HG03558 (cell line): ENCODE measurements at regions not wholly inside any gene's neighbourhood (a gene's known extent, or its start where the extent isn't known, plus 50 kb on each side); places are given as distances from the start of the nearest gene placed in this dataset.

Experiments used
- ATAC-seq: cut with Tn5 transposase; IDR thresholded peaks from one replicate; pipeline ENCODE4 v1.9.1; 2021; ENCODE audit warnings: moderate number of reproducible peaks; ENCODE audit not compliant: unreplicated experiment; ENCODE audit errors: extremely low read depth

DNA sequence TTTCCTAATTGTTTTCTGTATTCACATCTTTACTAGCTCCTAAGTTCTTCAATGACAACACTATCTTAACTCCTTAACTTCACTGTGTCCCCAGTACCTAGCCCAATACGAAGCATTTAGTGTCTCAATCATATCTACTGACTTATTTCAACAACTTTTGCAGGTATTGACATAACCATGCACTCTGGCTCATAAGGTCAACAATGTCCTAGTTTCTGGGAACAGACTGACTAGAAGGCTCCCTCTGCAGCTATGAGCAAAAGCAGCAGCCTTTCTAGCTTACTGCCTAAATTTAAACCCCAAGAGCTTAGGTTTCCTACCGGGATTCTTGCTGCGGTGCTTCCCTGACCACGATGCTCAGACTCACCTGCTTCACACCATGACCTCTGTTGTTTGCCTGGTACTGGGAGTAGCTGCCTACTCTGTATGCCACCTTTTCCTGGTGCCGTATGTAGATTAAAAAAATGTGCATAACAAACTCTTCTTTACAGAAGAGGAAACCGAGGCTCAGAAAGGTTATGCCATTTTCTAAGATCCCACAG is 767.7 kb downstream of the TUSC7 start:
- no peak for ATAC-seq

DNA sequence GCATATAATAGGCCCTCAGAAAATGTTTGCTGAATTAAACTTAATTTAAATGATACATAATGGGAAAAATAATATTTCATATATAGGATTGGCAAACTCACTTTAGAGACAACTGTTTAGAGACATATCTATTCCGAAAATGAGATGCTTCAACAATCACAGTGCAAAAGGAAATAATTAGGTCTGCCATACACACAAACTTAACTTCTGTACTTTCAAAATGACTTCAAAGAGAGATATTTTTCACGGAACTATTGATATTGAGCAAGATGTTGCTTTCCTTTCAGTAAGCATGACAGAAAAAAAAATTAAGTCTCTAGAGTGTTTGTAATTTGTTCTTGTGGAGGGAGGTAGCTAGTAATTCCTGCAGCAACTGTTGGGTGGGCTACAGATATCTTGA is 769.5 kb downstream of the TUSC7 start:
- no peak for ATAC-seq

DNA sequence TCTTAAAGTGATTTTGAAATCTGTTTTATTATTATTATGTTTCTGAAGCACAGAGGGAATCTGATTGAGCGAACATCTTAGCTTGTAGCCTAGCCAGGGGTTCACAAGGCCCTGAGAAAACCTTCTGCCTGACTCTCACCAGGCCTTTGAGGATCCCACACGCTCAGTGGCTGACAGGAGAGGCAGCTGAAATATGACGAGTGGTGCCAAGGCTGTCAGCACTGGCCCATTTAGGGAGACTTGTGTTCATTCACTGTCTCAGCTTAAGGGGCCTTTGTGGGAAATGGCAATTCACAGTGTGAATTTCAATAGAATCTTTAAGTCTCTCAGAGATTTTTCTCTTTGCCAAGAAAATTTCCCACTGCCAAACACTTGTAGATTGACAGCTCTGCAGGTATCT is 770.9 kb downstream of the TUSC7 start:
- no peak for ATAC-seq

DNA sequence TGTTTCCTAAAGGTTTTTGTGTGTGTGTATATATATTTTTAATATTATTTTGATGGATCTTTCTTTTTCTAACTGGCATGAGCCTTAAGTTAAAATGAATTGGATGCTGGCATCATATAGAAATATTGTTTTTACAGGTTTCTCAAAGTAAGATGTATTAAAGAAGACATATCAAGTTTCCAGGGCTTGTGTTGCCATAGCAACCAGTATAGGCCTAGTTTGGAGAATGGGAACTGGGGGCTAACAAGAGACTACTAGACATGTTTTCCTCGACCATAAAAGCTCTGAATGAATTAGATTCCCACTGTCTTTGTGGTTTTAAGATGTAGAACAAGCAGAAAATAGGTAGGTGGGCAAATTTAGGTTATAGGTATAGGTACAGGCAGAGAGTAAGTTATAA is 771.4 kb downstream of the TUSC7 start:
- no peak for ATAC-seq

DNA sequence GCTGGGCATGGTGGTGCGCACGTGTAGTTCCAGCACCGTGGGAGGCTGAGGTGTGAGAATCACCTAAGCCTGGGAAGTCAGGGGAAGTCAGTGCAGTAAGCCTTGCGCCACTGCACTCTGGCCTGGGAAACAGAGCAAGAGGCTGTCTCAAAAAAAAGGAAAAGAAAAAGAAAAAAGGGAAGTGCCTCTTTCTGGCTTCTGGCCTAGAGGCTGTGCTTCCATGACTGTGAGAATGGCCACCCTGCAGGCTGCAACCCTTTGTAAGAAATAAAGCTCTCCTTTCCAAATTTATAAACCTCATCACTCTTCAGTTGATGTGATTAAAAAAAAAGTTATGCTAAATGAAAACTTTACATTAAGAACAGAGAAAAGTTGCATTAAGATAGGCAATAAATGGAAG is 774.3 kb downstream of the TUSC7 start:
- no peak for ATAC-seq

DNA sequence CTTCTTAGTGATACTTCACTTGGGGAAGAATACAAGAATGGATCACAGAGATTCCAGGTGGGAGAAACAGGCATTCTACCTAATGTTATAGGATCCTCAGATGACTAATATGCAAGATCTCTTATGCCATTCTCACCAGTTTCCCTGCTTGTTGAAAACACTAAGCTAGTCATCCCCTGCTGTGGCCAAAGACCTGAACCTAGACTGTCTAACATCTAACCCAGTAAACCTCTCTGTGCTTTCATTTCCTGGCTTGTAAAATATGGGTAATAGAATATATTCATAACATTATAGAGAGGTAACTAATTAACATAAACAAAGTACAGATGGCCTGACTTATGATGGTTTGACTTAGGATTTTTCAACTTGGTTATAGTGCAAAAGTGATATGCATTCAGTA is 776.3 kb downstream of the TUSC7 start:
- no peak for ATAC-seq

DNA sequence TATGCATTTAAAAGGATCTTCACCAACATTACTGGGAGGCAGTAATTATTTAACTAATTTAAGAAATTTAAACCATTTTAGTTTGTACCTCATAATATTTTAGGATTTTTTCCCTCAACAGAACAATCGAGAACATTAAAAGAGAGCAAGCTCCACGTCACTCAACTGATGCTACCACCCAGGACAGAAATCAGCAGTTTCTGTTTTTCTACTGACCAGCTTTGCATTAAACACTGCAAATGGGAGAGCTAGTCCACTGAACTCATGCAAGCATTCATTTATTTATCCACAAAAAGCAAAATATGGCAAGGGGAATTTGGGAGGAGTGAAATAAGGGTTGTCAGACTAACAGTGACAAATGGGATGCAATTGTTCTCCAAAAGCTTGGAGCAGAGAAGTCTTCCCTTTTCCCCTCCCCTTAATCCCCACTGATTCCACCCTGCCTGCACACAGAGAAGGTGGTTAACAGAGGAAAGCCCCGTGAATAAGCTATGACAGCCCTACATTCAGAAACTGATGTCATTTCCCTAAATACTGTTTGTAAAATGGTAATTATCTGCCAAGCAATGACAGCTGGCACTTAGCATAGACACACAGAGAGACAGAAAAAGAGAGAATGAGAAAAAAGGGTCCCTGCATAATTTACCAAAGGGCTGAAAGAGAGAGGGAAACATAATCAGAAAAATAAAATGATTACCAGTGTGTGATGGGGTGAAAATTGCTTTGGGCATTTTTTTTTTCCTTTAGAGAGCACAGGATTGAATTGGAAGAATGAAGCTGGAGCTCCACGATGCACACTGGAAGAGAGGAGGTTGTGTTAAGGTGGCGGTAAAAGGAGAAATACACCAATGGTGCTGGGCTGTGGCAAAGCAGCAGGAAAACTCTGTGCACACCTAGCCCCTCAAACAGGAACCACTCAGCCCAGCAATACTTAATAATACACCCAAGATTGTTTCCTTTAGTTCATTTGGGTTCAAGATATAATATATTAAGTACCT is 777.4 kb downstream of the TUSC7 start:
- peak; percentile 42 for ATAC-seq

DNA sequence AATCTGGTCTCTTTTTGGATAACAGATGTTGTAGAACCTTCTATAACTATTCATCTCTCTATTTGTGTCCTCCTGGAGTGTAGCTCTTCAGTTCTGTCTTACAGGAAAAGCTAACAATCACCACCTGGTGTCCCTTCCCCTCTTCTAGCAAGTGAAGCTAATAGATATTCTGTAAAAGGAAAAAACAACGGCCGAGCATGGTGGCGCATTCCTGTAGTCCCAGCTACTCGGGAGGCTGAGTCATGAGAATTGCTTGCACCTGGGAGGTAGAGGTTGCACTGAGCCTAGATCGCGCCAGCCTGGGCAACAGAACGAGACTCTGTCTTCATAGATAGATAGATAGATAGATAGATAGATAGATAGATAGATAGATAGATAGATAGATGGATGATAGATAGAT is 779.4 kb downstream of the TUSC7 start:
- ATAC-seq = no peak

DNA sequence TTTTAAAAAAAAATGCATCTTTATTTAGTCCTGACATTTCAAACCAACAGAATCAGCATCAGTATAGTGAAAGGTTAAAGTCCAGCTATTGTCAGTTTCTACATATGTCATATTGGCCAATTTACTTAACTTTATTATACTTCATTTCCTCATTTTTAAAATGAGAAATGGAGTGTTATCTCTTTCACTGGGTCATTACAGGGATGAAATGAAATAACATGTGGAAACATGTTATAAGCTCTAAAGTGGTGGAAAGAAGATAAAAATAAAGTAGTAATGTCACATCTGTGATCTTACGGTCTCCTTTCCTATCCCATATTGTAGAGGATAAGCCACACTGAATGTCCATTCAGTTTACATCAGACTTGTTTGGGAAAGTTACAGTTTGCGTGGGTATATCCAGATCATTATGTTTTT is 780.1 kb downstream of the TUSC7 start:
- ATAC-seq = no peak

DNA sequence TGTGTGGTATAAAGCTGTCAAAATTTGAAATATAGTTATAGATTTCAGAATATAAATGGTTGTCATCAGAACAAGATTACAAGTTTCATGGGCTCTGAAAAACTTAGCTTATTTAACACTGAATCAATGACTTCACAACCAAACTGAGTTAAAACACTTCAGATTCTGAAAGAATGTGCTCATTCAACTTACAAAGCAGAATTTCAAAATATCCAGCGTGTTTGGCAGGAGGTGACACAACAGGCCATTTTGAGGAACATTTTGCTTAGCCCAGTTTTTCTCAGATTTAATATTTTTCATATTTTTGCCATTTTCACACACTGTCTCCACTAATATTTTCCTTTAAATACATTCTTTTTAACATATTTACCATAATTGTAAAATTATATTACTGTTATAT is 781.1 kb downstream of the TUSC7 start:
- ATAC-seq = no peak

DNA sequence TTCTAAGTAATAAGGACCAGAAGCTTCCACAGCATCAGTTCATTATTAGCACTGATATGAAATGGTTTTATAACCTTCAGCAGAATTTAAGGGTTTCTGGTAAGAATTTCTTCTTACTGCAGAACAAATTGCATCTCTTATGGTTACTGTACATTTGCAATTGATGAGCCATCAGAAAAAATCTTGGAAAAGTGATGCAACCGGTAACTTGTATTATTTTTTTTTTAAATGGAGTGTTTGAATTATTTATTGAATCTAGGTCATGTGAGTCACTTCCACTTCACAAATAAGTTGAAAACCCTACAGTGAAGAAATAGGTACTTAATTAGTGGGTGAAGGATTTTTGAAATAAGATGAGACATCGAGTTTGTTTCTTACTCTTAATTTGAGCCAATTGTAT is 786.0 kb downstream of the TUSC7 start:
- no peak for ATAC-seq

DNA sequence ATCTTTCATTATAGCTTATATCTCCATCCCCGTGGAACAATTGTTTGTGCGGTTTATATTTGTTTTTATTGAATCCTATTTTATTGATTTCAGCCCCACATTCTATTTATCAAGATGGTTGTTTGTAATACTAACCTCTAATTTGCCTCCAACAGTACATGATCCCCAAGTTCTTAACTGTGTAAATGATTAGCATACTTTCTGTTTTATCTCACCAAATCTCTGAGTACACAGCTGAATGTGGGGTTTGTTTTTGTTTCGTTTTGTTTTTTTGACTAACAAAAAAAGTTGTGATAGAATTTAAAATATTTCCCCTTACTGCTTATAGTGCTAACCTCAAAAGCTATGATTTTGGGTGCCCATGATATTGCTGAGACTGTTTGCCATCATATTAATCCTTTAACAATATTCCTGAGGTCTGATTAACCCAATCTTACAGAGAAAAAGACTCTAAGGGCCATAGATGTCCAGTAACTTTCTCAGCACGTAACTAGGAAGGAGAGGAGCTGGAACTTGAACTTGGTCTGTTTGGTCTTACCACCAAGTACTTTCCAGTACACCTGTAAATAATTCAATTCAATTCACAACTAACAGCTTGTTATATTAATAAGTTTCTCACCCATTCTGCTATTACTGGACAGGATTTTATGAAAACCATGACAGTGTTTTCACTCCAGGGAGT is 789.8 kb downstream of the TUSC7 start:
- no peak for ATAC-seq

DNA sequence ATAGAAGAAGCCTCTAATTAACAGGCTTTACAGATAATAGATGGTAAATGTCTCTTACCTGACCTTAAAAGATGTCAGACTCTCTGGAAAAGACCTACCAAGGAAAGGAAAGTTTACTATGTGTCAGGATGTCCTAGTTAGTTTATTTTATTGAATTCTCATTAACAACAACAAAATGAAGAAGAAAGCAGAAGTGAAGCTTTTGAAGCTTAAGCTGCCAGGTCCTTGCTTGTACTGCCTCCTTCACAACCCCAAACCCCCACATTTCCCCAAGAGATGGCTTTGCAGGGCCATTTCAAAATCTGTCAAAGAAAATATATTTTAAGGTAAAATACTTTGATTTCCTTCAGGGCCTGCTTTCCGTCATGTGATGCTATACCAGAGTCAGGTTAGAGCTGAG is 798.4 kb downstream of the TUSC7 start:
- ATAC-seq = no peak

DNA sequence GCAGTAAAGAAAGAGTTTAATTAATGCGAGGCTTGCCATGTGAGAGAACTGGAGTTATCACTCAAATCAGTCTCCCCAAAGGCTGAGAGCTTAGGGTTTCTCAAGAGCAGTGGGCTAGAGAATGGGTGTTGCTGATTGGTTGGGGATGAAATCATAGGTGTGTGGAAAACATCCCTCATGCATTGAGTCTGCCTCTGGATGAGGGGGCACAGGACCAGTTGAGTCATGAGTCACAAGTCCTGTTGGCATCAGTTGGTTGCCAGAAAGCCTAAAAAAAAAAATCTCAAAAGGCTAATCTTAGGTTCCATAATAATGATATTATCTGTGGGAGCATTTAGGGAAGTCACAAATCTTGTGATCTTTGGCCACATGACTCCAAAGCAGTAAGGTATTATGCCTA is 800.3 kb downstream of the TUSC7 start:
- ATAC-seq = no peak

DNA sequence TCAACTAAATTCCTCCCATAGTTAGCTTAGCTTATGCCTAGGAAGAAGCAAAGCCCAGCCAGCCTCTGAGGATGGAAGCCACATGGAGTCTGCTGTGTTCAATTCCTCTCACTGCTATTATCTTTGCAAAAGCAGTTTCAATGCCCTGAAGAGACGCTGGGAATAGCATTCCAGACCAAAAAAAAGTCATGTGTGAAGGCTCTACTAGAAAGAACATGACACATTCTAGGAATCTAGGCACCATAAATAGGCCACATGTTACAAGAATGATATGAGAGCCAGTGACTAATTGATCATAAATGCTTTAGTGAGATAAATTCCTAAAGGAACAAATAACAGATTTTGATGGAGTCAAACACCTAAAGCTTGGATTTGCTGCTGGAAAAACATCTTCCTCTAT is 800.8 kb downstream of the TUSC7 start:
- no peak for ATAC-seq

DNA sequence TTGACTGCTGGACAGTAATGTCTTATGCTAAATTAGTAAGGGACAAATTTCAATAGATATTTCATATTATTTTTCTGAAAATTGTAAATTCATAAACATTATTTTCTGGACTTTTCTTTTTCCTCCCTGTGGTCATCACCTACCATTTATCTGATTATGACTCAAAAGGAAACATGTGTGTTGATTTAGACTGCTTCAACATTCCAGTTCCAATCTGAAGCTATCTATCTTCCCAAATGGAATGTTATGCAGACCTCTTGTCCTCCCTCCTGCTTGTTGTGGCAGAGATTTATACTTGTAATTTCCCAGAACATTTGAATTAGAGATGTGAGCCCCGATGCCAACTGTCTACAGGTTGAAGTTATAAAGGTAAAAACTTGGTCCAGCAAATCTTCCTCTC is 803.4 kb downstream of the TUSC7 start:
- ATAC-seq = no peak

DNA sequence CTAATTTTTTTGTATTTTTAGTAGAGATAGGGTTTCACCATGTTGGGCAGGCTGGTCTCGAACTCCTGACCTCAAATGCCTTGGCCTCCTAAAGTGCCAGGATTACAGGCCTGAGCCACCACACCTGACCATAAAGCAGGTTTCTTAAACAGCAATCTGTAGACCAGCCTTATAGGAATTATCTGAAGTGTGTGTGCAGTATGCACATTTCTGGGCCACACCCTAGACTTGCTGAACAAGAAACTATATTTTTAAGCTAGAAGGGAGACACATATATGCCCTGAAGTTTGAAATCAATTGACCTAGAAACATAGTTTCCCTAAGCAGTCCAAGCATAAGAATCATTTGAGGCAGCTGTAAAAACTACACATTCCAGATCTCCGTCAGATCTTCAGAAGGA is 805.7 kb downstream of the TUSC7 start:
- ATAC-seq = no peak

DNA sequence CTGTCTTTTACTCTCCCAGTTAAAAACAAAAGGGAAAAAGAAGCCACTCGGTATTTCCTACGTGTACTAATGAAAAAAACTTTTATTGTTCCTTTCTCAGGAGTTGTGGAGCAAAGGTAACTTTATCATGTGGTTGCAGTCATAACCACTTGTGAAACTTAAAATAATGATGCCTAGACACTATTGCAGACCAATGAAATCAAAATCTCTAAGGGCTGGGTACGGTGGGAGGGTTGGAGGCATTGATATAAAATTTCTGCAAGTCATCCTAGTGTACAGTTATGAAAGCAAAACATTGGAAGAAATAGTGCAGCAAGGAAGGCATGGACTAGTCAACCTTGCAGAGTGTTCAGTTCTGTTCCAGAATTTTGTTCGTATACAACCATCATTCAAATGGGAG is 808.8 kb downstream of the TUSC7 start:
- ATAC-seq = no peak

DNA sequence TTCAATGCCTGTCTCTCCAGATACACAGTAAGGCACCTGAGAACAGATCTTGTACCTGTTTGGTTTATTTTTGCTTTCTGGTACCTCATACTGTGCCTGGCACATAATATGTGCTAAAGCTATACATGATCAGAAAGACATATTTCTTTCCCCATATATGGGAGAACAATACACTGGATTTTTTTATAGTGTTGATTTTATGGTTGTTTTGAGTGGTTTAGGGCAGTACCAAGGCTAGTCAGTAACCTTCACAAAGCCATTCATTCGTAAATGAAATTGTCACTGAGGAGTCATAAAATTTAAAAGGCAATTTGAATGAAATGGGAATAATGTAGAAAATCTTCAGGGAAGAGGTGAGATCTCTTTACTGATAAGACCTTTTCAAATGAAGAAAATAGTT is 810.2 kb downstream of the TUSC7 start:
- ATAC-seq = no peak

DNA sequence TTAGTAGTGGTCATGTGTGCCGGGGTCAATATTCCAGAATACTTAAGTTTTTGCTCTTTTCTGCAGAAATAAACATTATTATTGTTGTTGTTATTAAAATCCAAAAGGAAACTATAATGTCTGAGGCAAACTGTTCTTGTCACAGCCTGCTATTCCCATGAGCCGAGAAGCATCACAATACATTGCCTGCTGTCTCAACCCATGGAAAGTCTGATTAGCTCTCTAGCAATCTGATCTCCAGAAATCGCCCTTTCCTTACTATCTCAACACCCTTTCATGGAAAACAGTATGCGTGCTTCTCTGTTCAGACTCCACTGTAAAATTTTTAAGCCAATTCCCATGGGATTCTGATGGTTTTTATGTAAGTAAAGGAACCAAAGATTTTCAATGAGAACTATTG is 811.0 kb downstream of the TUSC7 start:
- no peak for ATAC-seq

DNA sequence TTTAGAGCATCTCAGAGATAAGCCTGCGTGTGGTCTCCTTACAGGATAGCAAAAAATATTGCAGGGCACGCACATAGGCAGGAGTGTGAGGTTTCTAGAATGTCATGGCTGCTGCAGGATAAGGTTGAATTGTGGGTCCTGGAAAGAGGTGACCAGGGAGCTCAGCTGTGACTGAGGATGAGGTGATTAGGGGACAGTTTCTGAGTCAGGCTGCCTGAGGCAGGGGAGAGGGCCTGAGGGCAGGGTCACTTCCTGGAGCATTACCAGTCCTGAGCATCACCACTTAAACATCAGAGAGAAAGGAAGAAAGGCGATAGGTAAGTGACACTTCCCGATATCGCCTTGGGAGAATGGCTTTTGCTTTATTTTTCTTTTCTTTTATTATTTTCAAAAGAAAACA is 813.8 kb downstream of the TUSC7 start:
- ATAC-seq = no peak
